ENCODE measurements at regions not wholly inside any gene's neighbourhood (a gene's known extent, or its start where the extent isn't known, plus 50 kb on each side); places are given as distances from the start of the nearest gene placed in this dataset.

- no peaks in the 10 kb centered on the region for H3K27me3 ChIP-seq (ENCODE audit: insufficient read depth, low read length)
- no peak overlapping the region for H3K4me2 ChIP-seq (ENCODE audit: insufficient read depth, insufficient read length, low read length)
- H3K14ac ChIP-seq (ENCODE audit: insufficient read depth, low read length), result no peak overlapping the region
- H4K20me1 ChIP-seq (ENCODE audit: control insufficient read depth, insufficient read depth, insufficient read length), result no peaks in the 10 kb centered on the region
- H3K79me1 ChIP-seq (ENCODE audit: insufficient read depth, low read depth, low read length, poor library complexity, severe bottlenecking), result no peaks in the 10 kb centered on the region
- no peak overlapping the region for H2BK5ac ChIP-seq (ENCODE audit: insufficient read length, low read length)
- Mint-ChIP-seq H3K27ac (no peak overlapping the region), H3K4me3 (no peak overlapping the region), H3K36me3 (ENCODE audit: insufficient read depth in 1 of 3, low read depth in 3 of 3) (no peaks in the 10 kb centered on the region), H3K4me1 (peaks cover 0 to 6% of the 10 kb centered on the region in 2 experiments; a peak in 1 of 4 replicates), H3K9me3 (peaks cover 0 to 5% of the 10 kb centered on the region in 2 experiments; a peak in 3 of 5 replicates), H3K27me3 (ENCODE audit: low read depth) (no peaks in the 10 kb centered on the region)
- H2AFZ ChIP-seq (ENCODE audit: low read length), result no peak overlapping the region
- no peak overlapping the region for H4K8ac ChIP-seq (replicated peaks; ENCODE audit: insufficient read length, low read depth, low read length)
- H3K9ac ChIP-seq (ENCODE audit: extremely low read depth, insufficient read length, low read length), result no peak overlapping the region
- no CpG with 5 or more reads among the region's 5 CpGs for WGBS (ENCODE audit: extremely low coverage, insufficient read length, low lambda C conversion rate)
- no peak overlapping the region for H3K27ac ChIP-seq (ENCODE audit: insufficient read length, low read depth, low read length)
- DNase-seq, result no peak
- H3K4me1 ChIP-seq (ENCODE audit: insufficient read depth, low read length), result no peaks in the 10 kb centered on the region
- no peak overlapping the region for H2BK15ac ChIP-seq (ENCODE audit: low read depth, low read length)
- TF ChIP-seq CTCF (conservative IDR thresholded peaks at IDR 0.05), result no peak
- no peak overlapping the region for H3K23ac ChIP-seq (ENCODE audit: insufficient read length, low read depth, low read length)
- H3K9me3 ChIP-seq (ENCODE audit: control insufficient read depth, low read depth, low read length), result no peaks in the 10 kb centered on the region
- no peak overlapping the region for H3K18ac ChIP-seq (ENCODE audit: insufficient read length, low read depth, low read length)
- H3T11ph ChIP-seq (ENCODE audit: low read length), result no peak overlapping the region
- no peak overlapping the region for H2BK12ac ChIP-seq (ENCODE audit: insufficient read length, low read depth, low read length)
- H3K23me2 ChIP-seq (ENCODE audit: insufficient read length, low read depth, low read length, poor library complexity, severe bottlenecking), result no peaks in the 10 kb centered on the region
- no peak overlapping the region for H3K56ac ChIP-seq (ENCODE audit: insufficient read length, low read depth, low read length)
- no peak overlapping the region for H4K5ac ChIP-seq (ENCODE audit: insufficient read length, low read depth, low read length)
- no peak overlapping the region for H2BK20ac ChIP-seq (ENCODE audit: low read depth, low read length, poor library complexity, severe bottlenecking)
- no peak overlapping the region for H2BK120ac ChIP-seq (ENCODE audit: low read depth, low read length, poor library complexity, severe bottlenecking)
- H2AK5ac ChIP-seq (ENCODE audit: insufficient read length, low read length), result no peak overlapping the region
- H4K91ac ChIP-seq (ENCODE audit: insufficient read length, low read depth, low read length), result no peak overlapping the region
- no peak overlapping the region for H3K4ac ChIP-seq (ENCODE audit: low read depth, low read length)
- H3K79me2 ChIP-seq (ENCODE audit: insufficient read depth, low read length), result no peaks in the 10 kb centered on the region
These were observed 1038.3 kb downstream of the TLE1 start for GRCh38 chr9:80651044-80651443.

All from H9 (cell line).